ENCODE measurements at regions not wholly inside any gene's neighbourhood (a gene's known extent, or its start where the extent isn't known, plus 50 kb on each side); places are given as distances from the start of the nearest gene placed in this dataset.
"Not testable (repeated sequence)": the region's sequence is repeated elsewhere in the genome, so short reads cannot be mapped to it uniquely, and the experiment has no call there.

- no peak for DNase-seq
These were observed 164.3 kb upstream of the FAM3C start for GRCh38 chr7:121560267-121560990.

- DNase-seq = no peak
These were observed 162.2 kb upstream of the FAM3C start for GRCh38 chr7:121558288-121558687.

- DNase-seq = no peak
These were observed 161.2 kb upstream of the FAM3C start for GRCh38 chr7:121557034-121557892.

GRCh38 chr7:121555558-121555957, 159.4 kb upstream of the FAM3C start:
- no peak for DNase-seq

GRCh38 chr7:121547544-121548092, 151.5 kb upstream of the FAM3C start:
- peak; percentile 13 for DNase-seq

- DNase-seq = no peak
These were observed 150.8 kb upstream of the FAM3C start for GRCh38 chr7:121546632-121547543.

GRCh38 chr7:121545418-121545817, 149.3 kb upstream of the FAM3C start:
- no peak for DNase-seq

GRCh38 chr7:121544726-121545125, 148.6 kb upstream of the FAM3C start:
- DNase-seq = no peak

- no peak for DNase-seq
These were observed 148.1 kb upstream of the FAM3C start for GRCh38 chr7:121544238-121544637.

GRCh38 chr7:121541457-121541856, 145.3 kb upstream of the FAM3C start:
- no peak for DNase-seq

GRCh38 chr7:121540138-121540537, 144.0 kb upstream of the FAM3C start:
- DNase-seq = no peak

GRCh38 chr7:121537031-121537430, 140.9 kb upstream of the FAM3C start:
- no peak for DNase-seq

- no peak for DNase-seq
These were observed 135.3 kb upstream of the FAM3C start for GRCh38 chr7:121531175-121532070.

GRCh38 chr7:121530227-121531174, 134.4 kb upstream of the FAM3C start:
- no peak for DNase-seq

GRCh38 chr7:121529003-121529402, 132.9 kb upstream of the FAM3C start:
- no peak for DNase-seq

GRCh38 chr7:121526210-121526609, 130.1 kb upstream of the FAM3C start:
- DNase-seq = not testable (repeated sequence)

GRCh38 chr7:121525155-121525819, 129.2 kb upstream of the FAM3C start:
- DNase-seq = no peak

- DNase-seq = no peak
These were observed 125.7 kb upstream of the FAM3C start for GRCh38 chr7:121521711-121522400.

- DNase-seq = no peak
These were observed 124.8 kb upstream of the FAM3C start for GRCh38 chr7:121520911-121521310.
